Lower leg skin (tissue), 3 donors: ENCODE measurements at regions not wholly inside any gene's neighbourhood (a gene's known extent, or its start where the extent isn't known, plus 50 kb on each side); places are given as distances from the start of the nearest gene placed in this dataset.

Source experiments
- CTCF ChIP-seq, 3 donors: fragments of 450-650 bp; IDR thresholded peaks; one replicate each; pipeline ENCODE4 v1.5.1; 2016; ENCODE audit warnings: antibody characterized with exemption in 3 of 3, mild to moderate bottlenecking in 3 of 3, moderate library complexity in 2 of 3
- POLR2A ChIP-seq, 2 donors: fragments of 450-650 bp; IDR thresholded peaks; one replicate each; pipeline ENCODE4 v1.6.1; 2016 to 2017; ENCODE audit warnings: antibody characterized with exemption in 2 of 2, mild to moderate bottlenecking in 1 of 2, moderate library complexity in 1 of 2

DNA sequence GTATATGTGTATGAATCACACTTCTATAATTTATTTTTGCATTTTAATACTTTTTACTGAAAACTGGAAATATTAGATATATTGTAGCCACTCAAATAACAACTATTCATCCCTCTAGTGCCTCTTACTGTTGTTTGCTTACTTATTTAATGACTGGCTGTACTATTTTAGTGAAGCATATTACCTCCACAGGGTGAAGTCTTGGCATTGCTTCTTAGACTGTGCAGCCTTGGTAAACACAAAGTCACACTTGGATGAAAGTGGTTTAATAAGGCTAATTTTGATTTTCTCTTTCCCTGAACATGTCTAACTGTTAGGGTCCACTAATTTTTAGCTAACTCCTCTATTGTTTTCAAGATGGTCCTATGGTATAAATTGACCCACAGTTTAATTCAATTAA is 1043.2 kb upstream of the ADGRB3 start:
- TF ChIP-seq CTCF (IDR thresholded peaks at IDR 0.05) (no peak), POLR2A (IDR thresholded peaks at IDR 0.05) (no peak)
